Endothelial cell of umbilical vein (primary cell): ENCODE measurements at regions not wholly inside any gene's neighbourhood (a gene's known extent, or its start where the extent isn't known, plus 50 kb on each side); places are given as distances from the start of the nearest gene placed in this dataset.

Experiments
- BruUV-seq: library from RNA; stranded (reverse); fragments of 400-500 nt; replicated peaks from 2 replicates; lab custom pipeline; 2021; lab: Mats Ljungman, UMichigan
- CTCF ChIA-PET: fragments of 300-600, 350-600 bp; sonication (Branson Sonifier 250); formaldehyde crosslinking; loops from one replicate; lab custom pipeline; 2021; ENCODE audit warnings: antibody characterized with exemption, inconsistent platforms; lab: Charles Lee
- POLR2A ChIA-PET: fragments of 300-600, 350-600 bp; sonication (Branson Sonifier 250); formaldehyde crosslinking; loops from one replicate; lab custom pipeline; 2021; ENCODE audit warnings: antibody characterized with exemption, inconsistent platforms; lab: Charles Lee
- DNase-seq: peaks from one replicate; pipeline ENCODE4 v3.0.0-alpha.2; 2011; ENCODE audit warnings: low read depth, low spot score
- FAIRE-seq: peaks from 2 replicates; lab custom pipeline; 2011; peaks lifted over from hg19 to GRCh38; lab: Jason Lieb, UNC
- H2AFZ ChIP-seq: 2 replicates; pipeline ENCODE4 v1.6.0; 2012; ENCODE audit warnings: low read depth, low read length, control low read depth, inconsistent platforms
- H3K27ac ChIP-seq: 2 replicates; pipeline ENCODE4 v1.5.1; 2011; ENCODE audit warnings: low read depth, mild to moderate bottlenecking, control low read depth, low read length, moderate library complexity; ENCODE audit not compliant: insufficient read depth
- H3K27me3 ChIP-seq, 2 experiments: 2 replicates each; pipeline versions ENCODE4 v1.6.0 to v1.6.1; 2011; ENCODE audit warnings: low read length in 2 of 2, mixed read lengths in 1 of 2; ENCODE audit not compliant: control insufficient read depth in 2 of 2, insufficient read depth in 2 of 2
- H3K36me3 ChIP-seq, 2 experiments: 2 replicates in 1 of 2; 3 replicates in 1 of 2; pipeline ENCODE4 v1.5.1; 2011; ENCODE audit warnings: low read length in 2 of 2, mild to moderate bottlenecking in 1 of 2, moderate library complexity in 1 of 2; ENCODE audit not compliant: control insufficient read depth in 2 of 2, insufficient read depth in 2 of 2; ENCODE audit errors: extremely low read depth in 1 of 2
- H3K4me1 ChIP-seq: 3 replicates; pipeline ENCODE4 v1.5.1; 2011; ENCODE audit warnings: mild to moderate bottlenecking, low read length; ENCODE audit not compliant: control insufficient read depth, insufficient read depth; ENCODE audit errors: extremely low read depth
- H3K4me2 ChIP-seq: 2 replicates; pipeline ENCODE4 v1.6.1; 2011; ENCODE audit warnings: low read length, control low read depth, mixed read lengths; ENCODE audit not compliant: insufficient read depth
- H3K4me3 ChIP-seq, 3 experiments: fragments of 200-600 bp in 1 of 3; sonication (generic), shearing (Covaris generic) in 1 of 3; replicated peaks in 1 of 3; 2 replicates each; pipeline ENCODE4 v1.5.1; 2011 to 2016; ENCODE audit warnings: control low read depth in 3 of 3, low read length in 3 of 3, mild to moderate bottlenecking in 2 of 3, inconsistent platforms in 1 of 3, low read depth in 1 of 3, moderate library complexity in 1 of 3; ENCODE audit not compliant: insufficient read depth in 1 of 3
- H3K79me2 ChIP-seq: 2 replicates; pipeline ENCODE4 v1.6.0; 2012; ENCODE audit warnings: low read length, inconsistent platforms; ENCODE audit not compliant: control insufficient read depth, insufficient read depth
- H3K9ac ChIP-seq: replicated peaks from 2 replicates; pipeline ENCODE3; 2011; ENCODE audit warnings: low read length, control low read depth; ENCODE audit not compliant: insufficient read depth; ENCODE audit errors: extremely low read depth
- H3K9me1 ChIP-seq: replicated peaks from 3 replicates; pipeline ENCODE4 v1.6.0; 2011; ENCODE audit warnings: mild to moderate bottlenecking, low read length; ENCODE audit not compliant: control insufficient read depth, insufficient read depth; ENCODE audit errors: extremely low read depth
- H3K9me3 ChIP-seq: replicated peaks from 2 replicates; pipeline ENCODE4 v1.5.1; 2012; ENCODE audit warnings: low read length, inconsistent platforms; ENCODE audit not compliant: control insufficient read depth, insufficient read depth
- H4K20me1 ChIP-seq: replicated peaks from 2 replicates; pipeline ENCODE3; 2011; ENCODE audit warnings: mild to moderate bottlenecking, low read length; ENCODE audit not compliant: control insufficient read depth, insufficient read depth; ENCODE audit errors: extremely low read depth
- CTCF ChIP-seq, 2 donors: IDR thresholded peaks; 1 replicate in 1 of 2; 2 replicates in 1 of 2; pipeline ENCODE4 v1.5.1; 2011; ENCODE audit warnings: low read length in 2 of 2, mild to moderate bottlenecking in 2 of 2, moderate library complexity in 2 of 2, control low read depth in 1 of 2, inconsistent platforms in 1 of 2, low read depth in 1 of 2; ENCODE audit not compliant: insufficient read depth in 1 of 2; ENCODE audit errors: extremely low read depth in 1 of 2
- EZH2 ChIP-seq: IDR thresholded peaks from 2 replicates; pipeline ENCODE4 v1.6.1; 2012; ENCODE audit warnings: borderline replicate concordance, low read depth, mild to moderate bottlenecking, moderate library complexity, low read length, inconsistent platforms; ENCODE audit not compliant: severe bottlenecking
- FOS ChIP-seq: IDR thresholded peaks from 2 replicates; pipeline ENCODE4 v1.6.1; 2011; ENCODE audit warnings: mild to moderate bottlenecking, low read length, moderate library complexity, borderline replicate concordance; ENCODE audit not compliant: insufficient read depth
- GATA2 ChIP-seq: IDR thresholded peaks from 2 replicates; pipeline ENCODE4 v1.7.0; 2011; ENCODE audit warnings: low read depth, mild to moderate bottlenecking, moderate library complexity, mixed read lengths, low read length; ENCODE audit not compliant: insufficient read length, insufficient read depth
- JUN ChIP-seq: IDR thresholded peaks from 2 replicates; pipeline ENCODE4 v1.6.1; 2011; ENCODE audit warnings: borderline replicate concordance, low read depth; ENCODE audit not compliant: insufficient read length, insufficient read depth
- MAX ChIP-seq: IDR thresholded peaks from 2 replicates; pipeline ENCODE4 v1.6.1; 2011; ENCODE audit not compliant: insufficient read depth, insufficient read length
- MYC ChIP-seq: IDR thresholded peaks from one replicate; pipeline ENCODE4 v1.6.1; 2011; ENCODE audit warnings: mild to moderate bottlenecking, low read depth, low read length
- POLR2A ChIP-seq: IDR thresholded peaks from 2 replicates; pipeline ENCODE4 v1.6.1; 2012; ENCODE audit warnings: low read depth, mild to moderate bottlenecking, control low read depth, low read length
- POLR2AphosphoS5 ChIP-seq: IDR thresholded peaks from 2 replicates; pipeline ENCODE4 v1.6.1; 2012; ENCODE audit warnings: low read depth, mild to moderate bottlenecking, control low read depth, low read length, moderate library complexity; ENCODE audit not compliant: insufficient read depth
- dilution Hi-C: fragments of 300-500 bp; cut with MboI; formaldehyde crosslinking; loops from one replicate; pipeline ENCODE4 v1.15.0; 2019; ENCODE audit warnings: low sequenced_read_pairs; ENCODE audit not compliant: extremely low pct_ligation_motif_present
- intact Hi-C: fragments of 100-400 bp; cut with micrococcal nuclease; formaldehyde crosslinking; loops from one replicate; pipeline ENCODE4 v1.10.0; 2022

- H3K4me3 ChIP-seq, result no peak overlapping the region
- no peak overlapping the region for H3K27ac ChIP-seq
- DNase-seq, result no peak
- no peak overlapping the region for H2AFZ ChIP-seq
- H3K36me3 ChIP-seq, result no peaks in the 10 kb centered on the region
- TF ChIP-seq EZH2 (no peak), MYC (no peak), POLR2A (no peak), GATA2 (no peak), CTCF (IDR thresholded peaks at IDR 0.05; ENCODE audit: extremely low read depth in 1 of 2, insufficient read depth in 1 of 2, low read depth in 1 of 2, low read length in 2 of 2) (no peak), MAX (no peak), POLR2AphosphoS5 (no peak), FOS (no peak), JUN (no peak)
- dilution Hi-C loops (no loop called here), intact Hi-C loops (no loop called here)
- H3K79me2 ChIP-seq, result no peaks in the 10 kb centered on the region
- ChIA-PET CTCF (no interaction called here), POLR2A (no interaction called here)
- no peaks in the 10 kb centered on the region for H3K9me1 ChIP-seq
- H3K9ac ChIP-seq, result no peak overlapping the region
- H3K27me3 ChIP-seq, result no peaks in the 10 kb centered on the region
- H3K4me1 ChIP-seq, result no peaks in the 10 kb centered on the region
- no TSS peak for BruUV-seq
- H3K4me2 ChIP-seq, result no peak overlapping the region
- no peak for FAIRE-seq
- H3K9me3 ChIP-seq, result no peaks in the 10 kb centered on the region
- no peaks in the 10 kb centered on the region for H4K20me1 ChIP-seq
Observed at GRCh38 chr1:187634940-187635339, 806.2 kb downstream of the PLA2G4A start.
